H9 (cell line): ENCODE measurements at regions not wholly inside any gene's neighbourhood (a gene's known extent, or its start where the extent isn't known, plus 50 kb on each side); places are given as distances from the start of the nearest gene placed in this dataset.

ENCODE experiments used
- DNase-seq: peaks from one replicate; pipeline ENCODE4 v3.0.0-alpha.2; 2017
- H2AFZ ChIP-seq: one replicate; pipeline ENCODE4 v1.6.1; 2013; ENCODE audit warnings: mild to moderate bottlenecking, low read length, control low read depth, moderate library complexity
- H2AK5ac ChIP-seq: 2 replicates; pipeline ENCODE4 v1.6.1; 2013; ENCODE audit warnings: low read length, control low read depth, mixed read lengths; ENCODE audit not compliant: insufficient read length
- H2BK120ac ChIP-seq: one replicate; pipeline ENCODE4 v1.6.1; 2013; ENCODE audit warnings: low read depth, mild to moderate bottlenecking, low read length, control low read depth, inconsistent platforms; ENCODE audit not compliant: poor library complexity, severe bottlenecking
- H2BK12ac ChIP-seq: 2 replicates; pipeline ENCODE4 v1.6.1; 2013; ENCODE audit warnings: low read length, control low read depth, mixed read lengths, low read depth; ENCODE audit not compliant: insufficient read length
- H2BK15ac ChIP-seq: 2 replicates; pipeline ENCODE4 v1.6.1; 2013; ENCODE audit warnings: low read depth, low read length, control low read depth
- H2BK20ac ChIP-seq: one replicate; pipeline ENCODE4 v1.6.1; 2013; ENCODE audit warnings: low read depth, mild to moderate bottlenecking, low read length, control low read depth, inconsistent platforms; ENCODE audit not compliant: poor library complexity, severe bottlenecking
- H2BK5ac ChIP-seq: 2 replicates; pipeline ENCODE4 v1.6.1; 2013; ENCODE audit warnings: low read length, control low read depth, mixed read lengths; ENCODE audit not compliant: insufficient read length
- H3K14ac ChIP-seq: 2 replicates; pipeline ENCODE4 v1.6.1; 2013; ENCODE audit warnings: low read length, control low read depth; ENCODE audit not compliant: insufficient read depth
- H3K18ac ChIP-seq: 2 replicates; pipeline ENCODE4 v1.6.1; 2013; ENCODE audit warnings: low read depth, mild to moderate bottlenecking, mixed read lengths, low read length, control low read depth; ENCODE audit not compliant: insufficient read length
- H3K23ac ChIP-seq: 2 replicates; pipeline ENCODE4 v1.6.1; 2013; ENCODE audit warnings: low read length, control low read depth, mixed read lengths, low read depth; ENCODE audit not compliant: insufficient read length
- H3K23me2 ChIP-seq: 2 replicates; pipeline ENCODE4 v1.6.1; 2013; ENCODE audit warnings: low read depth, mild to moderate bottlenecking, mixed read lengths, low read length, control low read depth; ENCODE audit not compliant: insufficient read length, poor library complexity, severe bottlenecking
- H3K27ac ChIP-seq: 2 replicates; pipeline ENCODE4 v1.5.1; 2013; ENCODE audit warnings: low read length, control low read depth, mixed read lengths, low read depth; ENCODE audit not compliant: insufficient read length
- H3K27me3 ChIP-seq: 2 replicates; pipeline ENCODE4 v1.6.1; 2013; ENCODE audit warnings: low read length, control low read depth, inconsistent platforms; ENCODE audit not compliant: insufficient read depth
- H3K4ac ChIP-seq: 2 replicates; pipeline ENCODE4 v1.6.1; 2013; ENCODE audit warnings: low read depth, mild to moderate bottlenecking, control low read depth, inconsistent platforms, low read length, moderate library complexity
- H3K4me1 ChIP-seq: 2 replicates; pipeline ENCODE4 v1.6.1; 2013; ENCODE audit warnings: low read length, control low read depth, inconsistent platforms; ENCODE audit not compliant: insufficient read depth
- H3K4me2 ChIP-seq: 2 replicates; pipeline ENCODE4 v1.6.1; 2013; ENCODE audit warnings: low read length, control low read depth, mixed read lengths; ENCODE audit not compliant: insufficient read length, insufficient read depth
- H3K56ac ChIP-seq: 2 replicates; pipeline ENCODE4 v1.6.1; 2013; ENCODE audit warnings: low read depth, mild to moderate bottlenecking, mixed read lengths, low read length, control low read depth; ENCODE audit not compliant: insufficient read length
- H3K79me1 ChIP-seq: 2 replicates; pipeline ENCODE4 v1.6.1; 2013; ENCODE audit warnings: low read depth, mild to moderate bottlenecking, moderate library complexity, low read length, control low read depth, inconsistent platforms; ENCODE audit not compliant: insufficient read depth, poor library complexity, severe bottlenecking
- H3K79me2 ChIP-seq: 2 replicates; pipeline ENCODE4 v1.6.1; 2013; ENCODE audit warnings: low read length, control low read depth, inconsistent platforms; ENCODE audit not compliant: insufficient read depth
- H3K9ac ChIP-seq: 2 replicates; pipeline ENCODE4 v1.6.1; 2013; ENCODE audit warnings: low read length, control low read depth, mixed read lengths; ENCODE audit not compliant: insufficient read length; ENCODE audit errors: extremely low read depth
- H3K9me3 ChIP-seq: one replicate; pipeline ENCODE4 v1.6.1; 2013; ENCODE audit warnings: low read depth, low read length, inconsistent platforms; ENCODE audit not compliant: control insufficient read depth
- H3T11ph ChIP-seq: one replicate; pipeline ENCODE4 v1.6.1; 2013; ENCODE audit warnings: mild to moderate bottlenecking, low read length, control low read depth, inconsistent platforms
- H4K20me1 ChIP-seq: one replicate; pipeline ENCODE4 v1.6.1; 2013; ENCODE audit not compliant: control insufficient read depth, insufficient read length, insufficient read depth
- H4K5ac ChIP-seq: 2 replicates; pipeline ENCODE4 v1.6.1; 2013; ENCODE audit warnings: low read depth, mild to moderate bottlenecking, mixed read lengths, low read length, control low read depth; ENCODE audit not compliant: insufficient read length
- H4K8ac ChIP-seq: replicated peaks from 2 replicates; pipeline ENCODE4 v1.6.1; 2013; ENCODE audit warnings: low read length, control low read depth, mixed read lengths, low read depth; ENCODE audit not compliant: insufficient read length
- H4K91ac ChIP-seq: 2 replicates; pipeline ENCODE4 v1.6.1; 2013; ENCODE audit warnings: low read depth, mild to moderate bottlenecking, moderate library complexity, mixed read lengths, low read length, control low read depth; ENCODE audit not compliant: insufficient read length
- H3K27ac Mint-ChIP-seq, 3 experiments: 2 replicates in 2 of 3; 3 replicates in 1 of 3; pipeline ENCODE4 v1.8.0; 2020 to 2021; ENCODE audit warnings: mixed read lengths in 3 of 3, mild to moderate bottlenecking in 1 of 3, moderate library complexity in 1 of 3
- H3K27me3 Mint-ChIP-seq: 2 replicates; pipeline ENCODE4 v1.8.0; 2021; ENCODE audit warnings: low read depth, mild to moderate bottlenecking, moderate library complexity, mixed read lengths
- H3K36me3 Mint-ChIP-seq, 3 experiments: 2 replicates in 2 of 3; 3 replicates in 1 of 3; pipeline ENCODE4 v1.8.0; 2020 to 2021; ENCODE audit warnings: low read depth in 3 of 3, mixed read lengths in 3 of 3; ENCODE audit not compliant: insufficient read depth in 1 of 3
- H3K4me1 Mint-ChIP-seq, 2 experiments: 2 replicates each; pipeline ENCODE4 v1.8.0; 2020; ENCODE audit warnings: mixed read lengths in 2 of 2
- H3K4me3 Mint-ChIP-seq, 2 experiments: 2 replicates in 1 of 2; 3 replicates in 1 of 2; pipeline ENCODE4 v1.8.0; 2020 to 2021; ENCODE audit warnings: mild to moderate bottlenecking in 2 of 2, mixed read lengths in 2 of 2, moderate library complexity in 1 of 2
- H3K9me3 Mint-ChIP-seq, 2 experiments: 2 replicates in 1 of 2; 3 replicates in 1 of 2; pipeline ENCODE4 v1.8.0; 2020; ENCODE audit warnings: mild to moderate bottlenecking in 2 of 2, mixed read lengths in 2 of 2, moderate library complexity in 1 of 2
- WGBS: extraction: QIAGEN DNeasy Blood & Tissue Kit; methylation state at CpG from one replicate; pipeline ENCODE4 v1.1.7; 2013; ENCODE audit warnings: missing lambda C conversion rate, low lambda C conversion rate, mixed read lengths; ENCODE audit not compliant: insufficient read length; ENCODE audit errors: extremely low coverage; 5-methylcytosine and 5-hydroxymethylcytosine counted together
- TF ChIP-seq, protein P1 (sequence below): fragments of 200-600 bp; sonication (generic); conservative IDR thresholded peaks from 3 replicates; pipeline ENCODE4 v1.8.0; 2021; ENCODE audit warnings: antibody characterized with exemption, mild to moderate bottlenecking

DNA sequence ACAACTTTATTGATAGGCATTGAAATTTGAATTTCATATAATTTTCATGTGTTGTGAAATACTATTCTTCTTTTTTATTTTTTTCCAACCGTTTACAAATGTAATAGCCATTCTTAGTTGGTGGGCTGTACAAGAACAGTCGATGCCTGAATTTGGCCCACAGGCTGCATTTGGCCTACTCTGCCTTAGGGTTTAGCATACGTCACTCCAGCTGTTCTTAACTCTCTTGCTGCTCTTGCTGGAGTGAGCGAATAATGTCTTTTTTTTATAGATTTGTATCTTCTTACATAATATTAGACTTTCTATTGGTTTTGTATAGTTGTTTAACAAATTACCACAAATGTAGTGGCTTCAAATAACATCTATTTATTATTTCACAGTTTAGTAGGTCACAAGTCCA is 163.4 kb upstream of the MKI67 start:
- H3K23ac ChIP-seq, result no peak overlapping the region
- H3K14ac ChIP-seq, result no peak overlapping the region
- H2BK20ac ChIP-seq, result no peak overlapping the region
- H3K23me2 ChIP-seq, result no peaks in the 10 kb centered on the region
- H3K9me3 Mint-ChIP-seq, result peaks cover 17 to 19% of the 10 kb centered on the region in 2 experiments
- H3K27me3 Mint-ChIP-seq, result peaks cover 66% of the 10 kb centered on the region
- H3K79me1 ChIP-seq, result no peaks in the 10 kb centered on the region
- no peak overlapping the region for H3K4ac ChIP-seq
- no peak overlapping the region for H3K4me2 ChIP-seq
- no peak for DNase-seq
- H3K27me3 ChIP-seq, result peaks cover 17% of the 10 kb centered on the region; the same call in 1 of the 2 replicates
- H3K36me3 Mint-ChIP-seq, result peaks cover 7 to 18% (median 8%) of the 10 kb centered on the region in 3 experiments
- no peak overlapping the region for H4K5ac ChIP-seq
- H2BK120ac ChIP-seq, result no peak overlapping the region
- H3K56ac ChIP-seq, result no peak overlapping the region
- no peaks in the 10 kb centered on the region for H3K4me1 ChIP-seq
- no peak overlapping the region for H3K18ac ChIP-seq
- H3K27ac ChIP-seq, result no peak overlapping the region
- no peak overlapping the region for H2AK5ac ChIP-seq
- WGBS, result no CpG with 5 or more reads among the region's 4 CpGs
- H3K4me1 Mint-ChIP-seq, result peaks cover 5 to 6% of the 10 kb centered on the region in 2 experiments
- peaks cover 10% of the 10 kb centered on the region for H3K9me3 ChIP-seq
- no peak overlapping the region for H4K91ac ChIP-seq
- no peak overlapping the region for H3T11ph ChIP-seq
- no peak overlapping the region for H3K9ac ChIP-seq
- H2BK15ac ChIP-seq, result no peak overlapping the region
- H2AFZ ChIP-seq, result no peak overlapping the region
- no peak overlapping the region for H4K8ac ChIP-seq
- H3K4me3 Mint-ChIP-seq, result no peak overlapping the region
- no peaks in the 10 kb centered on the region for H4K20me1 ChIP-seq
- TF ChIP-seq, protein P1, sequence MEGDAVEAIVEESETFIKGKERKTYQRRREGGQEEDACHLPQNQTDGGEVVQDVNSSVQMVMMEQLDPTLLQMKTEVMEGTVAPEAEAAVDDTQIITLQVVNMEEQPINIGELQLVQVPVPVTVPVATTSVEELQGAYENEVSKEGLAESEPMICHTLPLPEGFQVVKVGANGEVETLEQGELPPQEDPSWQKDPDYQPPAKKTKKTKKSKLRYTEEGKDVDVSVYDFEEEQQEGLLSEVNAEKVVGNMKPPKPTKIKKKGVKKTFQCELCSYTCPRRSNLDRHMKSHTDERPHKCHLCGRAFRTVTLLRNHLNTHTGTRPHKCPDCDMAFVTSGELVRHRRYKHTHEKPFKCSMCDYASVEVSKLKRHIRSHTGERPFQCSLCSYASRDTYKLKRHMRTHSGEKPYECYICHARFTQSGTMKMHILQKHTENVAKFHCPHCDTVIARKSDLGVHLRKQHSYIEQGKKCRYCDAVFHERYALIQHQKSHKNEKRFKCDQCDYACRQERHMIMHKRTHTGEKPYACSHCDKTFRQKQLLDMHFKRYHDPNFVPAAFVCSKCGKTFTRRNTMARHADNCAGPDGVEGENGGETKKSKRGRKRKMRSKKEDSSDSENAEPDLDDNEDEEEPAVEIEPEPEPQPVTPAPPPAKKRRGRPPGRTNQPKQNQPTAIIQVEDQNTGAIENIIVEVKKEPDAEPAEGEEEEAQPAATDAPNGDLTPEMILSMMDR, result no peak
- H2BK12ac ChIP-seq, result no peak overlapping the region
- no peak overlapping the region for H3K27ac Mint-ChIP-seq
- no peaks in the 10 kb centered on the region for H3K79me2 ChIP-seq
- H2BK5ac ChIP-seq, result no peak overlapping the region
